Body of pancreas (tissue), 4 donors: ENCODE measurements at regions not wholly inside any gene's neighbourhood (a gene's known extent, or its start where the extent isn't known, plus 50 kb on each side); places are given as distances from the start of the nearest gene placed in this dataset.

Experiments used
- CTCF ChIP-seq, 7 experiments: fragments of 450-650 bp in 4 of 7; fragments of 200-600 bp in 3 of 7; sonication (generic) in 3 of 7; IDR thresholded peaks; one replicate each; pipeline ENCODE4 v1.5.1; 2016 to 2019; ENCODE audit warnings: antibody characterized with exemption in 7 of 7
- POLR2A ChIP-seq, 3 donors: fragments of 450-650 bp; IDR thresholded peaks; one replicate each; pipeline ENCODE4 v1.6.1; 2016; ENCODE audit warnings: antibody characterized with exemption in 3 of 3, mild to moderate bottlenecking in 2 of 3

- TF ChIP-seq POLR2A (IDR thresholded peaks at IDR 0.05) (no peak), CTCF (IDR thresholded peaks at IDR 0.05) (no peak)
Measured at GRCh38 chr7:63024446-63024845, 974.2 kb upstream of the ZNF722 start.
